WERI-Rb-1 (cell line): ENCODE measurements at regions not wholly inside any gene's neighbourhood (a gene's known extent, or its start where the extent isn't known, plus 50 kb on each side); places are given as distances from the start of the nearest gene placed in this dataset.

Source experiments
- DNase-seq: peaks from one replicate; pipeline ENCODE4 v3.0.0-alpha.2; 2020
- H3K27ac ChIP-seq: fragments of 250-450 bp; sonication (Bioruptor Pico); 2 replicates; pipeline ENCODE4 v1.5.1; 2020; ENCODE audit warnings: mild to moderate bottlenecking, moderate library complexity
- H3K27me3 ChIP-seq: fragments of 250-450 bp; sonication (Bioruptor Pico); 2 replicates; pipeline ENCODE4 v1.5.1; 2021; ENCODE audit warnings: mild to moderate bottlenecking, low read depth, moderate library complexity; ENCODE audit not compliant: insufficient read depth, severe bottlenecking
- H3K36me3 ChIP-seq: fragments of 250-450 bp; sonication (Bioruptor Pico); 2 replicates; pipeline ENCODE4 v1.5.1; 2020; ENCODE audit warnings: mild to moderate bottlenecking, moderate library complexity
- H3K4me3 ChIP-seq: 2 replicates; pipeline ENCODE4 v1.5.1; 2011; ENCODE audit warnings: low read depth, mild to moderate bottlenecking, control low read depth, low read length
- H3K9me3 ChIP-seq: fragments of 250-450 bp; sonication (Bioruptor Pico); 2 replicates; pipeline ENCODE4 v1.5.1; 2021; ENCODE audit warnings: mild to moderate bottlenecking, moderate library complexity; ENCODE audit not compliant: severe bottlenecking
- CTCF ChIP-seq: IDR thresholded peaks from 2 replicates; pipeline ENCODE4 v1.5.1; 2011; ENCODE audit warnings: low read depth, mild to moderate bottlenecking, control low read depth, inconsistent platforms, low read length

- H3K9me3 ChIP-seq: no peaks in the 10 kb centered on the region
- H3K27ac ChIP-seq: no peak overlapping the region
- TF ChIP-seq CTCF: no peak
These were observed 614.0 kb upstream of the AGTR1 start for GRCh38 chr3:148083526-148084182.

GRCh38 chr3:148084931-148085330 lies 612.8 kb upstream of the AGTR1 start:
- no peak for DNase-seq
- TF ChIP-seq CTCF: no peak

More at GRCh38 chr3:148083526-148084182, 614.0 kb upstream of the AGTR1 start:
- Histone ChIP-seq H3K4me3 (no peak overlapping the region), H3K27me3 (no peaks in the 10 kb centered on the region), H3K36me3 (no peaks in the 10 kb centered on the region)
- DNase-seq: peak; percentile 80

GRCh38 chr3:148087601-148088371 lies 609.9 kb upstream of the AGTR1 start:
- no peaks in the 10 kb centered on the region for H3K27me3 ChIP-seq

More at GRCh38 chr3:148084931-148085330, 612.8 kb upstream of the AGTR1 start:
- Histone ChIP-seq H3K9me3 (no peaks in the 10 kb centered on the region), H3K36me3 (no peaks in the 10 kb centered on the region), H3K4me3 (no peak overlapping the region), H3K27ac (no peak overlapping the region), H3K27me3 (no peaks in the 10 kb centered on the region)

GRCh38 chr3:148089171-148089570 lies 608.5 kb upstream of the AGTR1 start:
- Histone ChIP-seq H3K4me3 (no peak overlapping the region), H3K36me3 (no peaks in the 10 kb centered on the region), H3K27ac (no peak overlapping the region), H3K27me3 (no peaks in the 10 kb centered on the region), H3K9me3 (no peaks in the 10 kb centered on the region)
- TF ChIP-seq CTCF: no peak
- DNase-seq: no peak

More at GRCh38 chr3:148087601-148088371, 609.9 kb upstream of the AGTR1 start:
- H3K27ac ChIP-seq: no peak overlapping the region
- no peaks in the 10 kb centered on the region for H3K36me3 ChIP-seq
- TF ChIP-seq CTCF: no peak
- no peak for DNase-seq
- no peaks in the 10 kb centered on the region for H3K9me3 ChIP-seq
- H3K4me3 ChIP-seq: no peak overlapping the region

GRCh38 chr3:148090156-148090555 lies 607.5 kb upstream of the AGTR1 start:
- H3K27me3 ChIP-seq: no peaks in the 10 kb centered on the region
- no peak for DNase-seq
- H3K36me3 ChIP-seq: no peaks in the 10 kb centered on the region
- TF ChIP-seq CTCF: no peak
- H3K27ac ChIP-seq: no peak overlapping the region
- H3K4me3 ChIP-seq: no peak overlapping the region
- no peaks in the 10 kb centered on the region for H3K9me3 ChIP-seq
